ENCODE measurements at regions not wholly inside any gene's neighbourhood (a gene's known extent, or its start where the extent isn't known, plus 50 kb on each side); places are given as distances from the start of the nearest gene placed in this dataset.

GRCh38 chr2:107108556-107108955, 222.6 kb upstream of the ST6GAL2 start:
- TF ChIP-seq CTCF (IDR thresholded peaks at IDR 0.05; ENCODE audit: low read depth, low read length) (no peak), EZH2phosphoT487 (IDR thresholded peaks at IDR 0.05; ENCODE audit: low read depth) (no peak)
